ENCODE measurements at regions not wholly inside any gene's neighbourhood (a gene's known extent, or its start where the extent isn't known, plus 50 kb on each side); places are given as distances from the start of the nearest gene placed in this dataset.

DNA sequence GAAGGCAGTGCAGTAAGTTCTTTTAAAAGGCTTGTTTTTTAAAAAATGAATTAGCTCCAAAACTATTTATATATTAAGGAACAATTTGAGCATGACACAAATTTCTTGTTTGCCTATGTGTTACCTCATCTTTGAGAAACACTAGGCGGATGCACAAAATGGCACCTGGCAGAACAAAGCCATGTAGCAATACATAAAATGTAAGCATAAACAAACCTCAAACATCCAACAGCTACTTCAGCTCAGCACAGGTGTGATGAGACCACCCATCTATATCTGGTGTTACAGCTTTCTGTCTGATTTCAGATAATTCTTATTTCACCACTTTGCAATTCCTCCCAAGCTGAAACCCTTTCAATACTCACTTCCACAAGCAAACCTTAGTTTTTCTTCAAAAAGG, 221.2 kb upstream of the CNTN6 start:
- H3K4me3 ChIP-seq (ENCODE audit: low read depth, low read length): no peak overlapping the region
- DNase-seq (ENCODE audit: low read depth): no peak
- TF ChIP-seq, protein P1, sequence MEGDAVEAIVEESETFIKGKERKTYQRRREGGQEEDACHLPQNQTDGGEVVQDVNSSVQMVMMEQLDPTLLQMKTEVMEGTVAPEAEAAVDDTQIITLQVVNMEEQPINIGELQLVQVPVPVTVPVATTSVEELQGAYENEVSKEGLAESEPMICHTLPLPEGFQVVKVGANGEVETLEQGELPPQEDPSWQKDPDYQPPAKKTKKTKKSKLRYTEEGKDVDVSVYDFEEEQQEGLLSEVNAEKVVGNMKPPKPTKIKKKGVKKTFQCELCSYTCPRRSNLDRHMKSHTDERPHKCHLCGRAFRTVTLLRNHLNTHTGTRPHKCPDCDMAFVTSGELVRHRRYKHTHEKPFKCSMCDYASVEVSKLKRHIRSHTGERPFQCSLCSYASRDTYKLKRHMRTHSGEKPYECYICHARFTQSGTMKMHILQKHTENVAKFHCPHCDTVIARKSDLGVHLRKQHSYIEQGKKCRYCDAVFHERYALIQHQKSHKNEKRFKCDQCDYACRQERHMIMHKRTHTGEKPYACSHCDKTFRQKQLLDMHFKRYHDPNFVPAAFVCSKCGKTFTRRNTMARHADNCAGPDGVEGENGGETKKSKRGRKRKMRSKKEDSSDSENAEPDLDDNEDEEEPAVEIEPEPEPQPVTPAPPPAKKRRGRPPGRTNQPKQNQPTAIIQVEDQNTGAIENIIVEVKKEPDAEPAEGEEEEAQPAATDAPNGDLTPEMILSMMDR (IDR thresholded peaks at IDR 0.05; ENCODE audit: insufficient read depth, low read depth, low read length, missing control alignments): no peak

DNA sequence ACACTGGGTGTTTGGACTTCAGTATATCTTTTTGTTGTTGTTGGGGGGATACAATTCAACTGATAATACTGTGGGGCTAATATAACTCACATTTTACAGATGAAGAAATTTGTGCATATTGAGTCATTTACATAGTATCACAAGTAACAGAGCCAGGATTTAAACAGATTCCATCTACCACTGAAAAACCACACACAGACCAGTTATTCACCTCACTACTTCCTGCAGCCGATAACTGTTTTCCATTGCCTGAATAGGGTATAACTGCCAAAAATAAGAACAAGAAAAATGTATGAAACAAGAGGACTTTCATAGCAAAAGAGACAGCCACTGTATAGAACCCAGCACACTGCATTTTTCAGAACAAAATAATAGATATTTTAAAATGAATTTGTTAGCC, 215.8 kb upstream of the CNTN6 start:
- DNase-seq (ENCODE audit: low read depth): no peak
- H3K4me3 ChIP-seq (ENCODE audit: low read depth, low read length): no peak overlapping the region
- TF ChIP-seq, protein P1 (IDR thresholded peaks at IDR 0.05; ENCODE audit: insufficient read depth, low read depth, low read length, missing control alignments): no peak

DNA sequence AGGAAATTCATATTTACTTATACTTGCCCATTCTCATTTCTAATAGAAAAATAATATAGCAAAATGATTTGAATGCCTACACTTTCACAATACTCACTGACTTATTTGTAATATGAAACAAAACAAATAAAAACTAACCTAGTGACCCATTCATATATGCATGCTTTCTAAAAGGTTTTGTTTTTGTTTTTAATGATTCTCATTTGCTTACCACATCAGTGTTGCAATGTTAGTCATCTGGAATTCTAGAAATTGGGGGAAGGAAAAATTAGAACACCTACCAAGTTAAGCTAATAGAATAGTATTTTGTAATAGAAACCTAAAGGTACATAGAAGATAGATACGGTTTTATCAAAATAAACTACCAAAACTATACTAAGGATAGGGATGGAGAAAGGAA, 214.1 kb upstream of the CNTN6 start:
- H3K4me3 ChIP-seq (ENCODE audit: low read depth, low read length): no peak overlapping the region
- DNase-seq (ENCODE audit: low read depth): no peak
- TF ChIP-seq, protein P1 (IDR thresholded peaks at IDR 0.05; ENCODE audit: insufficient read depth, low read depth, low read length, missing control alignments): no peak

DNA sequence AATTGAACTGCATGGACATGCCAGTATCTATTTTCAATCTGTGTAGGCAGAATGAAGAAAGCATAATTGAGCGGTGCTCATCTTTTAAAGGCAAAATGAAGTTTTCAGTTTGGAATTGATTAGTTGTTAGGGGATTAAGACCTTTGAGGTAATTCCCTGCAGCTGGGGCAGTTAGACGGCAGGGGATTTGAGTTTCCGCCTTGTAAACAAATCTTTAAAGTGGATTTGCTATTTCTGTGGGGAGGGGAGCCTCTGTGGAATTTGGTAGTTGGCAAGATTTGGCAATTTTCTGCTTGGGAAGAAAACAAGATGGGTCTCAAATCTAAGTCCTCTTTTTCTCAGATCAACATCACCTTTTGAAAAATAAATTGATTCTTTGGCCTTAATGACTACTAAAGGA, 212.5 kb upstream of the CNTN6 start:
- no peak for DNase-seq (ENCODE audit: low read depth)
- TF ChIP-seq, protein P1 (IDR thresholded peaks at IDR 0.05; ENCODE audit: insufficient read depth, low read depth, low read length, missing control alignments): no peak
- H3K4me3 ChIP-seq (ENCODE audit: low read depth, low read length): no peak overlapping the region

- DNase-seq (ENCODE audit: low read depth): no peak
- TF ChIP-seq, protein P1 (IDR thresholded peaks at IDR 0.05; ENCODE audit: insufficient read depth, low read depth, low read length, missing control alignments): no peak
- H3K4me3 ChIP-seq (ENCODE audit: low read depth, low read length): no peak overlapping the region
These were observed 210.3 kb upstream of the CNTN6 start for GRCh38 chr3:882533-882932.

- H3K4me3 ChIP-seq (ENCODE audit: low read depth, low read length): no peak overlapping the region
- DNase-seq (ENCODE audit: low read depth): peak; percentile 22
These were observed 190.7 kb upstream of the CNTN6 start for GRCh38 chr3:901953-902778.

More at GRCh38 chr3:901953-902778, 190.7 kb upstream of the CNTN6 start:
- TF ChIP-seq, protein P1 (IDR thresholded peaks at IDR 0.05; ENCODE audit: insufficient read depth, low read depth, low read length, missing control alignments): peak; percentile 38
